Keratinocyte (primary cell): ENCODE measurements at regions not wholly inside any gene's neighbourhood (a gene's known extent, or its start where the extent isn't known, plus 50 kb on each side); places are given as distances from the start of the nearest gene placed in this dataset.

Source experiments
- DNase-seq: peaks from one replicate; pipeline ENCODE4 v3.0.0-alpha.2; 2011; ENCODE audit warnings: low read depth, missing footprints, low spot score
- FAIRE-seq: peaks from 2 replicates; lab custom pipeline; 2011; peaks lifted over from hg19 to GRCh38; lab: Jason Lieb, UNC
- H2AFZ ChIP-seq: 2 replicates; pipeline ENCODE4 v1.6.0; 2012; ENCODE audit warnings: low read length, control low read depth, inconsistent platforms; ENCODE audit not compliant: control insufficient read depth
- H3K27ac ChIP-seq: 2 replicates; pipeline ENCODE4 v1.5.1; 2011; ENCODE audit warnings: low read length; ENCODE audit not compliant: control insufficient read depth, insufficient read depth
- H3K27me3 ChIP-seq: 3 replicates; pipeline ENCODE4 v1.6.0; 2011; ENCODE audit warnings: low read length; ENCODE audit not compliant: control insufficient read depth, insufficient read depth; ENCODE audit errors: extremely low read depth
- H3K36me3 ChIP-seq, 2 experiments: 2 replicates in 1 of 2; 3 replicates in 1 of 2; pipeline ENCODE4 v1.5.1; 2011; ENCODE audit warnings: low read length in 2 of 2, mild to moderate bottlenecking in 1 of 2; ENCODE audit not compliant: control insufficient read depth in 2 of 2, insufficient read depth in 2 of 2; ENCODE audit errors: extremely low read depth in 1 of 2
- H3K4me1 ChIP-seq: 3 replicates; pipeline ENCODE4 v1.5.1; 2011; ENCODE audit warnings: low read length; ENCODE audit not compliant: control insufficient read depth, insufficient read depth; ENCODE audit errors: extremely low read depth
- H3K4me2 ChIP-seq: 3 replicates; pipeline ENCODE4 v1.6.0; 2011; ENCODE audit warnings: low read depth, low read length; ENCODE audit not compliant: control insufficient read depth, insufficient read depth; ENCODE audit errors: extremely low read depth
- H3K4me3 ChIP-seq, 3 experiments: fragments of 200-600 bp in 1 of 3; sonication (generic) in 1 of 3; 2 replicates in 2 of 3; 3 replicates in 1 of 3; pipeline ENCODE4 v1.5.1; 2011 to 2016; ENCODE audit warnings: low read length in 3 of 3, mild to moderate bottlenecking in 3 of 3, control low read depth in 2 of 3, inconsistent platforms in 1 of 3, low read depth in 1 of 3, mixed read lengths in 1 of 3, mixed run types in 1 of 3, moderate library complexity in 1 of 3; ENCODE audit not compliant: control insufficient read depth in 2 of 3, insufficient read depth in 2 of 3; ENCODE audit errors: extremely low read depth in 1 of 3
- H3K79me2 ChIP-seq: 2 replicates; pipeline ENCODE4 v1.6.0; 2012; ENCODE audit warnings: low read length; ENCODE audit not compliant: control insufficient read depth, insufficient read depth
- H3K9ac ChIP-seq: 3 replicates; pipeline ENCODE4 v1.6.0; 2011; ENCODE audit warnings: low read length; ENCODE audit not compliant: control insufficient read depth, insufficient read depth; ENCODE audit errors: extremely low read depth
- H3K9me1 ChIP-seq: 3 replicates; pipeline ENCODE4 v1.6.0; 2011; ENCODE audit warnings: low read length; ENCODE audit not compliant: control insufficient read depth, insufficient read depth; ENCODE audit errors: extremely low read depth
- H3K9me3 ChIP-seq: 2 replicates; pipeline ENCODE4 v1.5.1; 2012; ENCODE audit warnings: low read depth, low read length; ENCODE audit not compliant: control insufficient read depth
- H4K20me1 ChIP-seq: 3 replicates; pipeline ENCODE4 v1.6.0; 2011; ENCODE audit warnings: low read length; ENCODE audit not compliant: control insufficient read depth, insufficient read depth; ENCODE audit errors: extremely low read depth
- EZH2 ChIP-seq: IDR thresholded peaks from one replicate; pipeline ENCODE4 v1.6.1; 2012; ENCODE audit warnings: inconsistent platforms, mild to moderate bottlenecking, low read length, moderate library complexity
- dilution Hi-C: fragments of 300-500 bp; cut with MboI; formaldehyde crosslinking; loops from one replicate; pipeline ENCODE4 v1.7.0; 2020; ENCODE audit warnings: low sequenced_read_pairs; ENCODE audit not compliant: extremely low pct_ligation_motif_present
- TF ChIP-seq, protein P1 (sequence below), 3 experiments: IDR thresholded peaks in 1 of 3; conservative IDR thresholded peaks in 1 of 3; optimal IDR thresholded peaks in 1 of 3; 2 replicates in 2 of 3; 3 replicates in 1 of 3; pipeline versions ENCODE3 to v1.5.1; 2011; ENCODE audit warnings: low read length in 3 of 3, mild to moderate bottlenecking in 3 of 3, moderate library complexity in 2 of 3, control low read depth in 1 of 3, inconsistent platforms in 1 of 3; ENCODE audit not compliant: insufficient read depth in 2 of 3; ENCODE audit errors: extremely low read depth in 1 of 3

DNA sequence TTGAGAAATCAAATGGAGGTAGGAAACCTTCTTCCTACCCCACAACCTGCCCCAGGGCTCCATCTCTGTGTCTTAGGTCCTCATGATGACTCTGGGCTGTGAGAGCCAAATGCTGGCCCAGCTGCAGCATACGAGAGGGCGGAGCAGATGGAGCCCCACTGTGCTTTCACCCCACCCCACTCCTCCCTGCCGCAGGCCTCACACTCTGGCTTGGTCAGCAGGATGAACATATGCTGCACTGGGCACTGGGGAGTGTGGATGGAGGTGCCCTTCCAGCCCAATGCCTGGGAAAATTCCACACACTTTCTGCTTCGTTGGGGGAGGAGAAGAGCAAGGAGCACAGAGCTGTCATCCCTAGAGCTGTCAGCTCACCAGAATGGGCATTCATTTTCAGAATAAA is 271.6 kb upstream of the CADM1 start:
- Histone ChIP-seq H3K27ac (no peak overlapping the region), H3K36me3 (no peaks in the 10 kb centered on the region), H3K9ac (no peak overlapping the region), H3K27me3 (no peaks in the 10 kb centered on the region), H3K9me1 (no peaks in the 10 kb centered on the region), H3K79me2 (no peaks in the 10 kb centered on the region), H3K4me2 (no peak overlapping the region), H4K20me1 (no peaks in the 10 kb centered on the region), H2AFZ (no peak overlapping the region), H3K4me3 (no peak overlapping the region), H3K9me3 (no peaks in the 10 kb centered on the region), H3K4me1 (peaks cover 7% of the 10 kb centered on the region)
- dilution Hi-C loops: no loop called here
- no peak for DNase-seq
- TF ChIP-seq EZH2: no peak
- TF ChIP-seq, protein P1, sequence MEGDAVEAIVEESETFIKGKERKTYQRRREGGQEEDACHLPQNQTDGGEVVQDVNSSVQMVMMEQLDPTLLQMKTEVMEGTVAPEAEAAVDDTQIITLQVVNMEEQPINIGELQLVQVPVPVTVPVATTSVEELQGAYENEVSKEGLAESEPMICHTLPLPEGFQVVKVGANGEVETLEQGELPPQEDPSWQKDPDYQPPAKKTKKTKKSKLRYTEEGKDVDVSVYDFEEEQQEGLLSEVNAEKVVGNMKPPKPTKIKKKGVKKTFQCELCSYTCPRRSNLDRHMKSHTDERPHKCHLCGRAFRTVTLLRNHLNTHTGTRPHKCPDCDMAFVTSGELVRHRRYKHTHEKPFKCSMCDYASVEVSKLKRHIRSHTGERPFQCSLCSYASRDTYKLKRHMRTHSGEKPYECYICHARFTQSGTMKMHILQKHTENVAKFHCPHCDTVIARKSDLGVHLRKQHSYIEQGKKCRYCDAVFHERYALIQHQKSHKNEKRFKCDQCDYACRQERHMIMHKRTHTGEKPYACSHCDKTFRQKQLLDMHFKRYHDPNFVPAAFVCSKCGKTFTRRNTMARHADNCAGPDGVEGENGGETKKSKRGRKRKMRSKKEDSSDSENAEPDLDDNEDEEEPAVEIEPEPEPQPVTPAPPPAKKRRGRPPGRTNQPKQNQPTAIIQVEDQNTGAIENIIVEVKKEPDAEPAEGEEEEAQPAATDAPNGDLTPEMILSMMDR (optimal IDR thresholded peaks at IDR 0.05 in 1 of 3, IDR thresholded peaks at IDR 0.05 in 1 of 3, conservative IDR thresholded peaks at IDR 0.05 in 1 of 3; ENCODE audit: extremely low read depth in 1 of 3, insufficient read depth in 2 of 3, low read length in 3 of 3): no peak
- FAIRE-seq: no peak

- no peak for FAIRE-seq
- Histone ChIP-seq H3K9me3 (no peaks in the 10 kb centered on the region), H3K4me3 (no peak overlapping the region), H3K27me3 (no peaks in the 10 kb centered on the region), H3K9ac (no peak overlapping the region), H3K9me1 (no peaks in the 10 kb centered on the region), H3K4me2 (no peak overlapping the region), H3K79me2 (no peaks in the 10 kb centered on the region), H3K4me1 (peaks cover 7% of the 10 kb centered on the region), H4K20me1 (no peaks in the 10 kb centered on the region), H3K36me3 (no peaks in the 10 kb centered on the region), H2AFZ (no peak overlapping the region), H3K27ac (no peak overlapping the region)
- DNase-seq: no peak
- dilution Hi-C loops: no loop called here
- TF ChIP-seq EZH2: no peak
- TF ChIP-seq, protein P1 (optimal IDR thresholded peaks at IDR 0.05 in 1 of 3, IDR thresholded peaks at IDR 0.05 in 1 of 3, conservative IDR thresholded peaks at IDR 0.05 in 1 of 3; ENCODE audit: extremely low read depth in 1 of 3, insufficient read depth in 2 of 3, low read length in 3 of 3): no peak
Observed at GRCh38 chr11:115774756-115775155, 270.5 kb upstream of the CADM1 start.
